GM18873 (cell line): ENCODE measurements at regions not wholly inside any gene's neighbourhood (a gene's known extent, or its start where the extent isn't known, plus 50 kb on each side); places are given as distances from the start of the nearest gene placed in this dataset.
"Not testable (repeated sequence)": the region's sequence is repeated elsewhere in the genome, so short reads cannot be mapped to it uniquely, and the experiment has no call there.

ENCODE experiments used
- ATAC-seq: cut with Tn5 transposase; IDR thresholded peaks from one replicate; pipeline ENCODE4 v1.9.1; 2021; ENCODE audit warnings: mild to moderate bottlenecking, moderate library complexity, moderate number of reproducible peaks; ENCODE audit not compliant: unreplicated experiment, low FRiP score

DNA sequence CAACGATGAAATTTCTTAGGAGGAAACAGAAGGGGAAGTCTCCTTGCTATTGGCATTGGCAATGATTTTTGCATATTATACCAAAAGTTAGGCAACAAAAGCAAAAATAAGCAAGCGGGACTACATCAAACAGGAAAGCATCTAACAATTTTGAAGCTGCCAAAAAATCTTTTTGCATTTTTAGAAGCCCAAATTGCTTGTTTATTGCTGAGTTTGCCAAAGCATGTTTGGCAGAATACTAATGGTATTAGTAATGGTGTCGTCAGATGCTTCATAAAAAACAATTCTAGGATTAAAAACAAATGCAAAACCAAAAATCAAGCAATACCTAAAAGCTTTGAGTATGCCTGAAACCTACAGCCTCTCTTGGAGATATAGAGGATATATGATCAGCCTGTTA, 80.0 kb downstream of the GALR1 start:
- no peak for ATAC-seq

DNA sequence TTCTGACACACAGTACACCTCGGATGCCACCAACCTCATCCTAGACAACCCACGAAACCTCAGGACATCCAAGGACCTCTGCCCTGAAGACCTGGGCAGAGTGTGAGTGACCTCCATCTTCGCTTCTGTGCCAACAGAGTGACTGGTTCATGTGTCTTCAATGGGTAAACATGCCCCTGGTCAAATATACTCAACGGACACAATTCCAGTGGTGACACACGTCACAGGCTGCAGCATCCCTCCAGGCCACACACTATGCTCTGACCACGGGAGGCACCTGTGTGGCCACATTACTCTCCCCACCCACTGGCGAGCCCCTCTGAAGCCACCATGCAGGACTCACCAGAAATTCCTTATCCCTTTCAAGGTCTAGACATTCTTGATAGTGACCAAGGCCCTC, 85.2 kb downstream of the GALR1 start:
- no peak for ATAC-seq

DNA sequence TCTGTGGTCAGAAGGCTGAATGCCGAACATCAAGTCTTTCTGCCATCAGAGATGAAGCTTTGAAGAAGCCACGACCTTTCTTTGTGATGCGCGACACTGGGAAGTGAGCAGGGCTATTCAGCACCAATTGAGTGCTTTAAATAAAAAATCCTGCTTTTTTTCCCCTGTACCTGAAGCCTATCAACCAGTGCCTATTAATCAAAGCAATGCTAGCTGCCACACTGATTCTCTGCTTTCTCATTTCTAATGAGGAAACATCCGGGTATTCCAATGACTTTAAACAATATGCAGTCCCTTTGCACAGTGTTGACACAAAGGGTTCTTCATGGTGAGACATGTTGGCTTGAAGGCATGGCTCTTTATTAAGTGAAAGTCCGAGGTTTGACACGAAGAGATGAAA, 88.0 kb downstream of the GALR1 start:
- no peak for ATAC-seq

GRCh38 chr18:77339093-77339492, 89.4 kb downstream of the GALR1 start:
- no peak for ATAC-seq

DNA sequence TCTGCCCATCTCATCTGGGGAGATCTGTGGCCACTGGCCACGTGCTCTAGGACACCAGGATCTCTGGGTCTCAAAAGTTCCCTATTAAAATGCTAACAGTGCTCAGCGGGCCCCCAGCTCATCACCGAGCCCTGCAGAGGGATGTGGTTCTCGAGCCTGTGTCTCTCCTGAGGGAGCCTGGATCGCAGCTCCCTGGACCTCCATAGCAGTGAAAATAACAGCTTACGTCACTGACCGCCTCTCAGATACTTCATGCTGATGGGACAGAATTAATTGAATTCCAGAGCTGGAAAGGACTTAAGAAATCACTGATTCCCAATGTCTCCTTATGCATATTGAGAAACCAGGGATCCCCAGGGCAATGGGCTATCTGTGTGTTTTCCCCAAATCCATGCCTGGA, 90.0 kb downstream of the GALR1 start:
- no peak for ATAC-seq

DNA sequence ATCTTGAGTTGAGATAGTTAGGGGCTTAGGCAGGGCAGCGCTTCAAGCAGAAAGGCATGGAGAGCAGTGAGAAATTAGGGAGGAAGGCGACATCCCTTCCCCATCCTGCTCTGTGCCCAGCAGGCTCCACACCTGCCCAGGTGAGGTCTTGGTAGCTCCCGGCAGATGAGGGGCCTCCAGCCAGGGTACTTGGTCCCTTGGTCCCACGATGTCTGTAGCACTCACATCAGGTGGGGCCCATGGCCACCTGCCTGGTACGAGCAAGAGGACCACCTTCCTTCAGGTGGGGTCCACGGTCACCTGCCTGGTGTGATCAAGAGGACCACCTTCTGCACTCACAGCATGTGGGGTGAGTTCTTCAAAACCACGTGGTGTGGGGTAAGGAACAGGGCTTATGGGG, 91.2 kb downstream of the GALR1 start:
- ATAC-seq = no peak

GRCh38 chr18:77341527-77342325, 92.1 kb downstream of the GALR1 start:
- no peak for ATAC-seq

DNA sequence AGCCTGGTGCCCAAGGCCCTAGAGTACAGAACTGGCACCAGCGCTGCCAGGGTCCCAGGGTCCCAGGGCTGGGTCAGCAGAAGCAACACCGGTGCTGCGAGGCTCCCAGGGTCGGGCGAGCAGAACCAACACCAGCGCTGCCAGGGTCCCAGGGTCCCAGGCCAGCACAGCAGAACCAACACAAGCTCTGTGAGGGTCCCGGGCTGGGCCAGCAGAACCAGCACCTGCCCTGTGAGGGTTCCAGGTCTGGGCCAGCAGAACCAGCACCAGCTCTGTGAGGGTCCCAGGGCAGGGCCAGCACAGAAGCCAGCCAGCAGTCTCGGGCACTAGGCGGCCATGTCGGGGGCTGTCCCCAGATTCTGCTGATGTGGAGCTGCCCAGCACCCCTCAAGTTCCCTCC, 93.1 kb downstream of the GALR1 start:
- ATAC-seq = no peak

DNA sequence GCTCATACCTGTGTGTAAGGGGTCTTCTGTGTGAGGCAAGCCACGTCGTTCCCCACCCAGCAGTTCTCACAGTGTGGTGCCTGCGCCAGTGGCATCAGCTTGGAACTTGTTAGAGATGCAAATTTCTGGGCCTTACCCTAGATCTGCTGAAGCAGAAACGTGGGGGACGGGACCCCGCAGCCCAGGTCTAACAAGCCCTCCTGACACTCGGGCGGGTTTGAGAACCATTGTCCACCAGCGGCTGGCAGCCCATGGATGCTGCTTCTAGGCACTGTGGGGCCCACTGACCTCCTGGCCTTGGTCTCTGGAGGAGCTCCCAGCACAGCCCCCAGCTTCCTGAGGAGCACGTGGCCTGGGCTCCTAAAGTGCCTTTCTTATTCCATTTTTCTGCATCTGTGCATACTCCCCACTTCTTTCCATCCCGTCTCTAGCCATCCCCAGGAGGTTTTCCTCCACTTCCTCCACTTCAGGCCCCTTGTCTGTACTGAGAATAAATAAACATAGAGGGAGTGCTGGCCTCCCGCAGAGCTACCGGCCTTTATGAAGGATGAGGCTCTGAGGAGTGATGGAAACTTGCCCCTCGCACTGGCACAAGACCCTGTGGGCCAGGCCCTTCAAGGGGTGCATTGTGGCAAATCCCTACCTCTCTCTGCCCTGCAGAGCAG, 94.3 kb downstream of the GALR1 start:
- no peak for ATAC-seq

DNA sequence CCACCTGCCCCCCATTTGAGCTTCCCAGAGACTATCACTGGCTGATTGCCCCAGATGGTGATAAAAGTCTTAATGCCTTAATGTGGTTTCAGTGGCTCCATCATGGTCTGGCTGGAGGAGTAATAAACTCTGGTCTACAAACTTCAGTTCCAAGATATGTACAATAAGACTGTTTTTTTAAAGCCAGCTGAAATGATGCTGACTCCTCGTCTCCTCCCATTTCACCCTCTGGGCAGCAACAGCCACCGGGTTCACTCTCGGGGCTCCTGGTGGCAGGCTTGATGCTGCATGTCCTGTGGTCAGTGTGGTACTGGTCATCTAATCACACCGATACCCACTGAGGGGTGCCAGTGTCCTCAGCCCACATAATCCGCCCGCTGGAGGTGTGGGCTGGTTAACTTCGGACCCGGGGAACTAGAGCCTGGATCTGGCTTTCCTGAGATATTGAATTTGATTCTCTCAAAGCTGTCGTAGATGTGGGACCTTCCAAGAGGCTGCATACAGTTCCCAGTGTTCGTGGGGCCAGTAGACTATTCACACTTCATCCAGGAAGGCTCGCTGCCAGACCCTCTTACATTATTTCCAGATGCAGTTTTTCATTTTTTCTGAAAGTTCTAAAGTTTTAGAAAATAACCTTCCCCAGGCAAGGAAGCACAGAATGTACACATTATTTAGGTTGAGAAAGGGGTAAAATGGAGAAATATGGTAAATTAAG, 95.3 kb downstream of the GALR1 start:
- no peak for ATAC-seq

GRCh38 chr18:77346208-77346810, 96.7 kb downstream of the GALR1 start:
- no peak for ATAC-seq

DNA sequence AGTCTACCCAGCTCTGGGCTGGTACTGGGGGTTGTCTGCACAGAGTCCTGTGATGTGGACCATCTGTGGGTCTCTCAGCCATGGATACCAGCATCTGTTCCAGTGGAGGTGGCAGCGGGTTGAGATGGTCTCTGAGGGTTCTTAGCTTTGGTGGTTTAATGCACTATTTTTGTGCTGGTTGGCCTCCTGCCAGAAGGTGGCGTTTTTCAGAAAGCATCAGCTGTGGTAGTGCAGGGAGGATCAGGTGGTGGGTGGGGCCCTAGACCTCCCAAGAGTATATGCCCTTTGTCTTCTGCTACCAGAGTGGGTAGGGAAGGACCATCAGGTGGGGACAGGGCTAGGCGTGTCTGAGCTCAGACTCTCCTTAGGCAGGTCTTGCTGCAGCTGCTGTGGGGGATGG, 103.7 kb downstream of the GALR1 start:
- ATAC-seq = not testable (repeated sequence)

DNA sequence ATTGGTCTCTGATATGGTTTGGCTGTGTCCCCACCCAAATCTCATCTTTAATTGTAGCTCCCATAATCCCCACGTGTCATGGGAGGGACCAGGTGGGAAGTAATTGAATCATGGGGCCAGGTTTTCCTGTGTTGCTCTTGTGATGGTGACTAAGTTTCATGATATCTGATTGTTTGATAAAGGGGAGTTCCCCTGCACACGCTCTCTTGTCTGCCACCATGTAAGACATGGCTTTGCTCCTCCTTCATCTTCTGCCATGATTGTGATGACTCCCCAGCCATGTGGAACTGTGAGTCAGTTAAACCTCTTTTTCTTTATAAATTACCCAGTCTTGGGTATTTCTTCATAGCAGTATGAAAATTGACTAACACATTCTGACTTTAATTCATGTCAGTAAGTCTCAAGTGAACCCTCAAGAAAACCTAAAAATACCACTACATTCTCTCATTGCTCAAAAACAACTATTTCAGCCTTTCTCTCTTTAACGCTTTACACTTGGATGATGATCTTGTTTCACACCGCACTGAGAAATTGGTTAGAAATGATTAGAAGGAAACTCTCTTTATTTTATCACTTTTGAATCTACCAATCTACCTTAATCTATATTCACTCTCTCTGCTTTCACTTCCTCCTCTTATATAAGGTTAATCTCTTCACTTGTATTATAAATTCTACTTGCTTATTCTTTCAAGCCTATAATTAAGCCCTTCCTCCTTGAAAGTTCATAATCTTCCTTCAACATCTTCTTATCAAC, 110.1 kb downstream of the GALR1 start:
- ATAC-seq = no peak

GRCh38 chr18:77360315-77361190, 110.9 kb downstream of the GALR1 start:
- no peak for ATAC-seq

DNA sequence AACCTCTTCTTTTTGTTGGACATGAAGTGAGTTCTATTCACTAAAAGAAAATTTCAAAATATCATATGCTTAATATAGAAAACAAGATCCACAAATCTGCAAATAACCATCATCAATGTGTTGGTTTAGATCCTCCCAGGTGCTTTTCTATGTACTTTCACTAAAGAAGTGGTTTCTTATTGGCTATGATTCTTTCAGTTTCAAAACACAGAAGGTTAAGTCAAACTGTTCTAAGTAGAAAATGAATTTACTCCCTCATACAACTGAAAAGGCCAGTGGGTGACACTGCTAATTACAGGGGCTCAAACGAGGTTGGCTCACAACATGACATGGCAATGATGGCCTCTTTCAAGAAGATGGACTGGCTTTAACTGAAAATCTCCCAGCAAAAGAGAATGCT, 111.7 kb downstream of the GALR1 start:
- ATAC-seq = no peak

DNA sequence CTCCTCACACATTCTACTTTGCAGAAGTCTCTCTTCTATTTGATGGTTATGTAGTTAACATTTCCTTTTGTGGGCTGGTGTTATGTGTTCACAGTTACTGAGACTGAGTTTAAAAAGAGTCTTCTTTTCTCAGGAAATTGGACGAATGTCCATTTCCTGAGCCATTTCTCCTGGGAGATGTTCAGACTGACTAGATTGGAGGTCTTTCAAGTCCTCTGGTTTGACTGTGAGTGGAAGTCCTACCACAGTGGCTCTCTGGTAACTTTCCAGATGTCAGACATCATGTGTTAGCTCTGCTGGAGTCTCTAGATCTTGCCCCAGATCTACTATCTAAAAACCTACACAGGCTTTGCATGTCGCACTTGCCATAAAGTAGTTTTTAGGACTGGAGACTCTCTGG, 116.0 kb downstream of the GALR1 start:
- no peak for ATAC-seq

- no peak for ATAC-seq
Observed at GRCh38 chr18:77366067-77366719, 116.5 kb downstream of the GALR1 start.

DNA sequence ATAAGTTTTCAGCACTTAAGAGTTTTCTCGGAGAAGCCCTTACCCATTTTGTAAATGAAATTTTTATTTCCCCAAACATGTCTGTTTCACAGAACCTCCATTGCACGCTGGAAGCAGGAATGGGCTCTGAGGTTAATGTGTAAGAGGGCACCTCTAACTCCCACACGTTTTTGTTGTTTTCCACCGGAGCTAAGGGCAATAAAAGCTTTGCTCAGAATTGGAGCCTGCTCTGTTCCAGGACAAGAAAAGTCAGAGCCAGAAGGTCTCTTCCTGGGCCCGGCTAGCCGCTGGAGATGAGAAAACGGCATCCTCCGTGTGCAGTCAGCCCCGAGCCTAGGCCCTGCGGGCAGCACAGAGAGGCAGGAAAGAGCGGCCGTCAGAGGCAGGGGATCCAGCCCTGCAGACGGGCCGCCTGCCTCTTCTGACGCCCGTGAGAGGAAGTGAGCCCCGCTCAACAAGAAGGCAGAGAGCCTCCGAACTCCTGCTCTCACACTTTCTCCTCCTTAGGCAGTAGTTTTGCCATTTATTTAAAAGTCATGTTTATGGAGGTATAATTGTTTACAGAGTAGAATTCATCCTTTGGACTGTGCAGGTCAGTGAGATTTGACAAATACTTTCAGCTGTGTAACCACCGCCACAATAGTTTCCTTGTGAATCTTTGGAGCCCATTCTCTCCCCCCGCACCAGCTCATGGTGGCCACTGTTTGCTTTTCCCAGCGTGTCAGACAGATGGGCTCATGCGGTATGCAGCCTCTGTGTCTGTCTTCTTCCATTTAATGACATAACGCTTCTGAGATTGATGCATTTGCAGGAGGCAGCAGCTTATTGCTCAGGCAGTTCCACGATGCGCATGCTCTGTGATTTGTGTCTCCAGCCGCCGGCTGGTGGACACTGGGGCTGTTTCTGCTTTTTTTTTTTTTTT, 117.3 kb downstream of the GALR1 start:
- ATAC-seq = no peak
